HepG2 (cell line): ENCODE measurements at regions not wholly inside any gene's neighbourhood (a gene's known extent, or its start where the extent isn't known, plus 50 kb on each side); places are given as distances from the start of the nearest gene placed in this dataset.

ENCODE experiments used
- ARNTL ChIP-seq: sonication (generic); formaldehyde crosslinking; IDR thresholded peaks from 2 replicates; pipeline ENCODE4 v1.4.0; 2020; ENCODE audit warnings: mild to moderate bottlenecking, missing genetic modification reagents
- CBFB ChIP-seq: sonication (generic); formaldehyde crosslinking; IDR thresholded peaks from 2 replicates; pipeline ENCODE4 v1.4.0; 2020; ENCODE audit warnings: missing genetic modification reagents
- CSRNP1 ChIP-seq: sonication (generic); formaldehyde crosslinking; IDR thresholded peaks from 2 replicates; pipeline ENCODE4 v1.8.1; 2023; ENCODE audit warnings: mild to moderate bottlenecking, missing genetic modification reagents
- IKZF4 ChIP-seq: sonication (generic); formaldehyde crosslinking; IDR thresholded peaks from 2 replicates; pipeline ENCODE4 v1.5.1; 2020; ENCODE audit warnings: borderline replicate concordance, mild to moderate bottlenecking, low read depth, missing genetic modification reagents; ENCODE audit errors: not compliant biosample characterization
- IKZF5 ChIP-seq: IDR thresholded peaks from 2 replicates; pipeline ENCODE4 v1.6.1; 2018; ENCODE audit warnings: missing genetic modification reagents, mild to moderate bottlenecking, missing compliant biosample characterization
- JUND ChIP-seq: sonication (generic); formaldehyde crosslinking; IDR thresholded peaks from 2 replicates; pipeline ENCODE4 v1.8.0; 2022; ENCODE audit warnings: mild to moderate bottlenecking, missing genetic modification reagents
- KDM6A ChIP-seq: IDR thresholded peaks from 2 replicates; pipeline ENCODE4 v1.6.1; 2016; ENCODE audit warnings: low read depth
- MEF2D ChIP-seq: sonication (generic); formaldehyde crosslinking; IDR thresholded peaks from 2 replicates; pipeline ENCODE4 v1.5.1; 2020; ENCODE audit warnings: mild to moderate bottlenecking, missing genetic modification reagents
- NR2F6 ChIP-seq, 2 experiments: IDR thresholded peaks; 2 replicates each; pipeline ENCODE4 v1.6.1; 2016; ENCODE audit warnings: antibody characterized with exemption in 1 of 2, mild to moderate bottlenecking in 1 of 2
- PHF8 ChIP-seq: sonication (generic); formaldehyde crosslinking; IDR thresholded peaks from 2 replicates; pipeline ENCODE4 v1.5.0; 2020; ENCODE audit warnings: missing genetic modification reagents
- RCOR2 ChIP-seq: IDR thresholded peaks from 2 replicates; pipeline ENCODE4 v1.6.1; 2016; ENCODE audit warnings: missing biosample characterization, missing genetic modification reagents
- UBTF ChIP-seq: sonication (generic); formaldehyde crosslinking; IDR thresholded peaks from 2 replicates; pipeline ENCODE4 v1.4.0; 2020; ENCODE audit warnings: mild to moderate bottlenecking, missing genetic modification reagents
- ZBTB33 ChIP-seq: sonication (generic); formaldehyde crosslinking; IDR thresholded peaks from 2 replicates; pipeline ENCODE4 v1.4.0; 2020; ENCODE audit warnings: missing genetic modification reagents
- ZBTB37 ChIP-seq: sonication (generic); formaldehyde crosslinking; IDR thresholded peaks from 2 replicates; pipeline ENCODE4 v1.4.0; 2020; ENCODE audit warnings: mild to moderate bottlenecking, missing genetic modification reagents
- ZNF10 ChIP-seq: sonication (generic); formaldehyde crosslinking; IDR thresholded peaks from 2 replicates; pipeline ENCODE4 v1.4.0; 2020; ENCODE audit warnings: mild to moderate bottlenecking, low read depth, missing genetic modification reagents, borderline replicate concordance
- ZNF136 ChIP-seq: sonication (generic); formaldehyde crosslinking; IDR thresholded peaks from 2 replicates; pipeline ENCODE4 v1.8.1; 2022; ENCODE audit warnings: low read depth, mild to moderate bottlenecking, moderate library complexity, missing genetic modification reagents
- ZNF282 ChIP-seq: fragments of 450-650 bp; IDR thresholded peaks from 2 replicates; pipeline ENCODE4 v1.6.1; 2018; ENCODE audit not compliant: partially characterized antibody
- TF ChIP-seq, protein P1 (sequence below): sonication (generic); formaldehyde crosslinking; conservative IDR thresholded peaks from 2 replicates; pipeline ENCODE4 v1.8.0; 2022; ENCODE audit warnings: low read depth, missing genetic modification reagents

DNA sequence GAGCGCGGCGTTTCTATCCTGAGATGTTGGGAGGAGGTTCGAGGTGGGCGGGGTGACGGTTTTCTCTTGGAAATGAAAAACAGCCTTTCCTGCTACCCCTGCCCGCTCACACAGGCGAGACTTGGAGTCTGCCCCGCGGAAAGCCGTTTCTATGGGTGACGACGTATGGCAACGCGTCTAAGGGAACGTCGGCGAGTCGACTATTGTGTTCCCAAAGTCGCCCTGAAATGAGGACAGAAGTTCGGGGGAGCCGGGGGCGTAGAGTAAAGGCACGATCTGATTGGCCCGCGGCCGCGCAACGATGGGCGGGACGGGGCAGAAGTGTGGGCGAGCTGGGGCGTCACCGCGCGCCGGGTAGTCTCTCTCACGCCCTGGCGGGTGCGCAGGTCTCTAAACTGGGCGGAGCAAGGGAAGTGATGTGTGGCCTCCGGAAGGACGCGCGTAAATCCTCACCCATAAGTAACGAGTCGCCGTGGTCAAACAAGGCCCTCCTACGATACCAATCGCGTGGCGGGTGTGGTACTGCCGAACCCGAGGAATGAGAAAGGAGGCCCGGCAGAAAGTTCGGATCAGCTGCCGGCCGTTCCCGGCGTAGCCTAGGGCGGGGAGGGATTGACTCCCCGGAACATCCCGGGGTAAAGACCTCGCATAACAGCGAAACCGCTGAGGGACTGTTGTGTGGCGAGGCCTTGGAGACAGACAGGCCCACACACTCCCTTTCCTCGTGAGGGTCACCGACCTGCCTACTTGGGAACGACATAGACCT is 89.6 kb downstream of the FAM161A start (continued):
- peak; percentile 86; the same call in 1 of the 2 replicates for TF ChIP-seq ZNF136
- TF ChIP-seq ZBTB33 (CRISPR knock-in tag): peak; percentile 62
- TF ChIP-seq ARNTL (CRISPR knock-in tag): peak; percentile 49
- peak; percentile 87; the same call in 1 of the 2 replicates for TF ChIP-seq MEF2D (CRISPR knock-in tag)
- TF ChIP-seq CBFB (CRISPR knock-in tag): peak; percentile 29; the same call in 1 of the 2 replicates
- TF ChIP-seq KDM6A: no peak
- TF ChIP-seq CSRNP1 (CRISPR knock-in tag): peak; percentile 90; the same call in 1 of the 2 replicates
- TF ChIP-seq NR2F6 (IDR thresholded peaks at IDR 0.05): no peak
- TF ChIP-seq NR2F6 (CRISPR knock-in tag; IDR thresholded peaks at IDR 0.05): 0 out of 2 replicates have a peak, but pooled peaks have one; percentile 3
- TF ChIP-seq IKZF4 (CRISPR knock-in tag): peak; percentile 65
- TF ChIP-seq, protein P1, sequence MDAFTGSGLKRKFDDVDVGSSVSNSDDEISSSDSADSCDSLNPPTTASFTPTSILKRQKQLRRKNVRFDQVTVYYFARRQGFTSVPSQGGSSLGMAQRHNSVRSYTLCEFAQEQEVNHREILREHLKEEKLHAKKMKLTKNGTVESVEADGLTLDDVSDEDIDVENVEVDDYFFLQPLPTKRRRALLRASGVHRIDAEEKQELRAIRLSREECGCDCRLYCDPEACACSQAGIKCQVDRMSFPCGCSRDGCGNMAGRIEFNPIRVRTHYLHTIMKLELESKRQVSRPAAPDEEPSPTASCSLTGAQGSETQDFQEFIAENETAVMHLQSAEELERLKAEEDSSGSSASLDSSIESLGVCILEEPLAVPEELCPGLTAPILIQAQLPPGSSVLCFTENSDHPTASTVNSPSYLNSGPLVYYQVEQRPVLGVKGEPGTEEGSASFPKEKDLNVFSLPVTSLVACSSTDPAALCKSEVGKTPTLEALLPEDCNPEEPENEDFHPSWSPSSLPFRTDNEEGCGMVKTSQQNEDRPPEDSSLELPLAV (CRISPR knock-in tag): no peak; the same call in 1 of the 2 replicates
- TF ChIP-seq ZNF10 (CRISPR knock-in tag): no peak
- TF ChIP-seq ZBTB37 (CRISPR knock-in tag): no peak
- TF ChIP-seq UBTF (CRISPR knock-in tag): peak; percentile 33; the same call in 1 of the 2 replicates
- TF ChIP-seq ZNF282: no peak
- no peak for TF ChIP-seq JUND (CRISPR knock-in tag)
- peak; percentile 82 for TF ChIP-seq PHF8 (CRISPR knock-in tag)
- TF ChIP-seq RCOR2 (CRISPR knock-in tag): no peak
- TF ChIP-seq IKZF5 (CRISPR knock-in tag): peak; percentile 58; the same call in 1 of the 2 replicates
